ENCODE measurements at regions not wholly inside any gene's neighbourhood (a gene's known extent, or its start where the extent isn't known, plus 50 kb on each side); places are given as distances from the start of the nearest gene placed in this dataset.
A peak's percentile ranks its signal among the peaks of the same experiment; 100 is the strongest.
"Not testable (repeated sequence)": the region's sequence is repeated elsewhere in the genome, so short reads cannot be mapped to it uniquely, and the experiment has no call there.

DNA sequence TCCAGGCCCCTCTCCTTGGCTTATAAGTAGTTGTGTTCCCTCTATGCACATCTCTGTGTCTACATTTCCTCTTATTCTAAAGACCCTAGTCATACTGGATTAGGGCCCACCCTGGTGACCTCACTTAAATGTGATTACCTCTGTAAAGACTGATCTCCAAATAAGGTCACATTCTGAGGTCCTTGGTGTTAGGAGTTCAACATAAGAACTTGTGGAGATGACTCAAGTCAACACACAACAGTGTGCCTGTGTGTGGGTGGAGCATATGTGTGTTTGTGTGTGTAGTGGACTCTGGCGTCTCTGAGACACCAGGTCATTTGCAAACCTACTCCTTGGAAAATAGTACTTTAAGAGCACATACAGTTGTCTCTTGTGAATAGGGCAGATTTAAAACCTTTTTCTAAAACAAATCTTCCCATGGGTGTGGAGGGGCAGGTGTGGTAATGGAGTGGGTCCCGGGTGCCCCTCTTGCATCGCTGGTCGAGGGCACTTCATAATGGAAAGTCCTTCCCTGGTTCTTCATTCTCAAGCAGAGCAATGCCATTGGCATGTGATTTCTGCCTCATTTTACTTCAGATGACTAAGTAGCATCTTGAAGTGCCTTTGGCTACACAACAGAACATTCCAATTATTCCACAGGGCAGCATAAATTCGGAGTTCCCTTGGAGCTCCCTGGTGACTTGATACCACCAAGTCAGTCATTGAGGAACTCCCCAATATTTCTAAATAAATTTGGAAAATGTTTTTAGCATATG, 84.4 kb downstream of the C9orf152 start:
- DNase-seq (ENCODE audit: low spot score) = peak; percentile 61

DNA sequence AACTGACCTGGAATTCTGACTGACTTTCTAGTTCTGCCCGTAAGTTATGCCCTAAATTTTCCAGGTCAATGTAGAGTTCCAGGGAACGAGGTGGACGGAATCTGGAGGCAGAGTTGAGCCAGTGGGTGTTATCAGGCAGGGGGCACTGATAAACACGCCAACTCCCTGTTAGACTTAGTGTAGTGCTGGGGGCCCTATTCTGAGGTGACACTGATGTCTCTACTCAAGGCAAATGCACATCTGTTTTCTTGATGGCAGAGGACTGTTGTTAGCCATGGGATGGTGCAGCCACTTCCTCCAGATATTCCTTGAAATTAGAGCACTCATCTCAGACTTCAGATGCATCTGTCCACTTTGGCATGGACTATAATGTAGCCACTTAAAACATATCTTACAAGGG, 83.5 kb downstream of the C9orf152 start:
- no peak for DNase-seq (ENCODE audit: low spot score)

DNA sequence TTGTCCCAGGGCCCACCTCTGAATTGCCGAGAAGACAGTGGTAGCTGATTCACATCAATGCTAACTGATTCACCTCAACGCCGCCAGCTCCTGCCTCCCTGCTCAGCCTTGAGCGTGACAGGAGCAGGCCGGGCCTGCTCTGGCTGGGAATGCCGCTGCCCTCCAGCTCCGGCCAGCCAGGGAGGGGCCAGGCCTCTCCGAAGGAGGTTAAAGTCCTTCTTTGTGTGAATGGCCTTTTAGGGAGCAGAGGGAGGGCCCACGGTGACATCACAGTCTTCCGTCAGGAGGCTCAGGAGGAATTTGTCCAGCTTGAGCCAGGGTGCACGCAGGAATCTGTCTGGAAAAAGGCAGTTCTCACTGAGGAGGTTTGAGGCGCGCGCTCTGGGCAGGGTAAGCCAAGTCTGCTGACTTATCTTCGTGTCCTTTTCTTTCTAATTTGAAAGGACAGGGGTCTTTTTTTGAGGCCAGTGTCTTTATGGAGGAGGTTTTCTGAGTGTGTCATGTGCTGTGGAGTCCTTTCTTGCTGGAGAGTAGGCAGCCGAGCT, 82.7 kb downstream of the C9orf152 start:
- peak; percentile 67 for DNase-seq (ENCODE audit: low spot score)

DNA sequence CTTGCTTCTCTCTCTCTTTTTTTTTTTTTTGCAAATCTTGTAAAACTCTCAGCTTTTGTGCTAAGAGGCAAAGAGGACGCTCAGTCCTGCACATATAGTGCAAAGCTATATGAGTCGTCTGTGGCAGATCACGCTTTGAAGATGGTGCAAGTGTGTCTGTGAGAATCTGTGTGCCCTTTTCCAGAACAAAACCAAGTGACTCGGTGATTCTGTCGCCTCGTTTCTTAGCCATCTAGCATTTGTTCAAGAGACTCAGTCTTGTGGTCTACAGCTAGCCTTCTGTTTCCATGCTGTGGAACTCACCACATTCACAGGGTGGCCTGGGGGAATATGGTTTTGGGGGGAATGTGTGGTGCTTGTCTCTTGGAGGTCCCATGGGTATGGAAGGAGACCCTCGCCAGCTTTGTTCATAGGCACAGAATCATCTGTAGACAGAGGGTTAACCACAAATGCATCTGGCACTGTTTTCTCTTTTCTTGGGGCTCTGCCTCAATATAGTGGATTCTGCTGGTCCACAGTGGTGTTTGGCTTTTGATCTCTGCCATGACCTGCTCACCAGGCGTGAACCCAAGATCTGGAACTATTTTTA, 82.1 kb downstream of the C9orf152 start:
- DNase-seq (ENCODE audit: low spot score) = no peak

DNA sequence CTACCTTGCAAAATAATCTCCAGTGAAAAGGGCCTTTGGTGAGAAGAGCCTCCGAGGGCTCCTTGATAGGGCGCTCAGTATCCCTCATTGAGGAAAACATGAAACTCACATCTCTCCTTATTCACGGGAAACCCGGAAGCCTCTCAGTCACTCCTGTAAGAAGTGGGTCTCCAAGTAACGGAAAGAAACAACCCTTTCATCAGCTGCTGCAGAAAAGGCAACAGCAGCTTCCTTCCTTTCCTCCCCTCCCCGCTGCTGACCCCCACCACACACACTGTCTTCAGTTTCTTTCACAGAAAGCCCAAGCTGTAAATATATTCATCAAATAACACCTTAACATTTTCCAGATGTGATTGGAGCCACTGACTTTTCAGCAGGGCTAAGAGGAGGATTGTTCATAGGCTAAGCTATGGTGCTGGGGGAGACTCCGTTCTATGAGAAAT, 81.4 kb downstream of the C9orf152 start:
- no peak for DNase-seq (ENCODE audit: low spot score)

DNA sequence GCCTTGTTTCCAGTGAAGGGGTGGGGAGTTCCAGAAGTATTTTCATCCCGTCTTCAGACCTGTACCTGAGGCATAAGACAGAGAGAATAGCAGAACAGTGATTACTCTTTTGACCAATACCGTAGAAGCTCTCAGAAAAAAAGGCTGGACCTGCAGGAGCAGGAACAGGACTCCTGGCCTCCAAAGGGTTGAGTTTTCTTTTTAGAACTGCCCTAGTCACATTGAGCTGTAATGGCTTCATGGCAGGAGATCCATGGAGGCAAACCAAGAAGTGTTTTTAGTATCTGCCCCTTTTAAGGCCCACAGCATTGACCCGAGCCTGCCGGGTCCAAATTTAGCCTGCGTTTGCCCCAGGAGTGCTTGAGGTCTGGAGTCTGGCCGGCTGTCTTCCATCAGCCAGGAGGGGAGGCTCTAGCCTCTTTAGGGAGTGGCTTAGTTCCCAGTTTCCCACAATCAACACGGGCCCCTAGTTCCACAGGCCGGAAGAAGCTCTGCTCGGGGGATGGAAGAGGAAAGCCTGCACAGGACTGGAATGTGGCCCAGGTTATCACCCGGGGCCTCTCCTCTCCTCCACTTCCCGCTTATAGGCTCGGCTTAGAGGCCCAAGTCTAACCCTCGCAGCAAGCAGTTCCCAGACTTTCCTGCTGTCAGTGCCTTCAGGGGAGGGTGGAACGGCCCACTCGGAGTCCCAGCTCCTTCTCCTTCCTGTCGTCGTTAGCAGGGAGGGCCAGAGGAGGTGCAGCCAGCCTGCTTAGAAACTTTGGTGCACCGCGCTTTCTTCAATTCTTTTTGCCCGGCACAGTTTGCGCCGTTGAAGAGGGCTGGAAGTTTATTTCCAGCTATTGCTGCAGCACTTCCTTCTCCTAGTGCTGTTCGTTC, 80.7 kb downstream of the C9orf152 start:
- DNase-seq (ENCODE audit: low spot score) = no peak

DNA sequence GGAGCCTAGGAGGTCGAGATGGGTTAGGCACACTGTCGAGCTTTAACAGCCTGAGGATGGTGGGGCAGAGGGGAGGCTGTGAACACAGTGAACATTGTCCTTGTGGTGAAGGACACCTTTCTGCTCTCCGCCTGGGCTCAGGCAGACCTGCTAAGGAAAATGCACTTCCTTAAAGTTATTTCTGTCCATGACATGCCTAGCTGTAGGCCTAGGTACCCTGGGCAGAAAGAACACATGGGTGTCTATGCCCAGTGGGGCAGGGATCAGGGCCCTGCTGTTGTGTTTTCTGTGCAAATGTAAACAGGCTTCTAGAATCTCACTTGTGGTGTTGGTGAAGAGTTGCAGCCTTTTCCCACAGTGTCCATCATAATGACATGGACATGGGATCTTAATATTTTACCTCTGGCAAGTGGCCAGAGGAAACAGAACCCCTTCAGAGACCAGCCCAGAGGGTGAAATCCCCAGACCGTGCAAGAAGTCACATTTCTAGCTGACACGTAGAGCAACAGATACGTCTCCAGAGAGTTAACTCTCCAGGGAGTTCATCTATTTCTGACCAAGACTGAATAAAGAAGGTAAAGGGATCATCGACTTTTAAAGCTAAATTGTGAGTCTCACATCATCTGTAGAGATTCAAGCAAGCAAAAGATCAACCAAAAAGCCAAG, 79.2 kb downstream of the C9orf152 start:
- no peak for DNase-seq (ENCODE audit: low spot score)

DNA sequence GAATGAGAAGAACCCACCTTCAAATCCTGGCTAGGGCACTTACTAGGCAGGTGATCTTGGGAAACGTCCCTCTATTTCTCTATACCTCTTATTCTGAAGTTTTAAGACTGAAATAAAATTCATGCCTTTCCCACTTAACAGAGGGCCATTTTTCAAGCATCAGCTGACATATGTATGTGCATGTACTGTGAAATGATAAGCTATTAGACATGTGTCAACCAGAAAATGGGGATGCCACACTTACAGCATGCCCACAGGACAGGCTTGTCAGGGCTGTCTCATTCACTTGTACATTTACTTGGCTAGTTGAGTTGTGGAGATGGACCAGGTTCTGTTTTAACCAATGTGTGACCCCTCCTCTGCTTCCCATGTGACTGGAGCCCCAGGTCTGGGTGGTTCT, 78.5 kb downstream of the C9orf152 start:
- no peak for DNase-seq (ENCODE audit: low spot score)

DNA sequence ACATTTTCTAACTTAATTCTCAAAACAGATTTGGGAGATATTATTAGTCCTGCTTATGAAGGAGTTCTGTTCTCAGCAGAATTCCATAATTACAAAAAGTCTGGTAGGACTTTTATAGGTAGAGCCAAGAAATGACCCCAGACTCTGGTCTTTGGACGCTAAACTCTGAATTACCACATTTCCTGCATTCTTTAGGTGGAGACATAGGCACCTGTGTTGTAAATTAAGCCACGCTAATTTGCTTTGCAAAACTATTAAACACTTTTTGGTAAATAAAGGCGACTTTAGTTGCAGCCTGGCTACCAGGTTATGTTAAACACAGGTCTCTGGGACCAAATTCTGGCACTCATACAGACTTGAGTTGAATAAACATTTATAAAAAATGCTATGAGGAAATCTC, 77.7 kb downstream of the C9orf152 start:
- no peak for DNase-seq (ENCODE audit: low spot score)

DNA sequence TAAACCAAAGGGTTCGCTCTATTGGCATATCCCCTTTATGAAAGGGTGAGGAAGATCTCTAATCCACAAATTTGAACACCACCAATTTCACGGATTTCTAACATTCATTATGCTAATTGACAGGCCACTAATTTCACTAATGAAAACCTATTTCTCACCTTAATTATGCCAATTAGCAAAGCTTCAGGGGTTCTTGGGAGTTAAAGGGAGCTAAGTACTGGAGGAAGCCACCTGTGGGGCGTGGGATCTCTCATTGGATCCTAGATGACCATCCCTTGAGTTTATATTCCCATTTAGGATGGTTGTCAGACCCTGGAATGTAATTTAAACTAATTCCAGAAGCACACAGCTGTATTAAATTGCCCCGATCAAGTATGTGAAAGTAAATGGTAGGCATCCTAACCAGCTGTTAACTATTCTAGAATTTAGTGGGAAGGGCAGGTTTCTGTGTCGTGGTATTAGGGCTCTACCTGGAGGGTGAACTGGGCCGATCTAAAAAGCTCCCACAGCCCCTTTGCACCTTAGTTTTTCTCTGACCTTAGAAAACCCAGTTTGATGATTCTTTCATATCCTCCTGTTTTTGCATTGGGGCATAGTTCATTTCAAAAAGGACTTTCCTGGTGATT, 77.1 kb downstream of the C9orf152 start:
- no peak for DNase-seq (ENCODE audit: low spot score)

DNA sequence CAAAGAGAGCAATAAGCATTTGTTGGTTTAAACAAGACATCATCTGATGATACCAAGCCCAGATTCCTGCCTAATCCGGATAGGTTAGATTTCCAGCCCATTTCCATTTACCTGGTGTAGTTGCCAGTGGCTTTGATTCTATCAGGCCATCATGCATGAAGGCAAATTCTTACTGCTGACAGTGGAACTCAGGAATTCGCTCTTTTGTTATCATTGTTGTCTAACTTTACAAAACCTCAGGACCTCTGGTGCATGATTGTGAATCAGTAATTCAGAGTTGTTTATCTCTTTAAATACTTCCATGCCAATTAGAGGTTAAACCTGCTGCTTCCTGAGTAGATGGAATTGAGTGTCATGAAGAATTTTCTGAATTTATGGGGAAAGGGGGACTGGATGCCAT, 76.5 kb downstream of the C9orf152 start:
- no peak for DNase-seq (ENCODE audit: low spot score)

DNA sequence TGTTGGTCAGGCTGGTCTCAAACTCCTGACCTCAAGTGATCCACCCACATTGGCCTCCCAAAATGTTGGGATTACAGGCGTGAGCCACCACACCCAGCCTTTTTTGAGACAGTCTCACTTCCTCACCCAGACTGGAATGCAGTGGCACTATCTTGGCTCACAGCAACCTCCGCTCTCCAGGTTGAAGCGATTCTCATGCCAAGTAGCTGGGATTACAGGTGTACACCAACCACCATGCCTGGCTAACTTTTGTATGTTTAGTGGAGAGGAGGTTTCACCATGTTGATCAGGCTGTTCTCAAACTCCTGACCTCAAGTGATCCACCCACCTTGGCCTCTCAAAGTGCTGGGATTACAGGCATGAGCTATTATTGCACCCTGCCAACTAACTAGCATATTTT, 75.4 kb downstream of the C9orf152 start:
- not testable (repeated sequence) for DNase-seq (ENCODE audit: low spot score)

DNA sequence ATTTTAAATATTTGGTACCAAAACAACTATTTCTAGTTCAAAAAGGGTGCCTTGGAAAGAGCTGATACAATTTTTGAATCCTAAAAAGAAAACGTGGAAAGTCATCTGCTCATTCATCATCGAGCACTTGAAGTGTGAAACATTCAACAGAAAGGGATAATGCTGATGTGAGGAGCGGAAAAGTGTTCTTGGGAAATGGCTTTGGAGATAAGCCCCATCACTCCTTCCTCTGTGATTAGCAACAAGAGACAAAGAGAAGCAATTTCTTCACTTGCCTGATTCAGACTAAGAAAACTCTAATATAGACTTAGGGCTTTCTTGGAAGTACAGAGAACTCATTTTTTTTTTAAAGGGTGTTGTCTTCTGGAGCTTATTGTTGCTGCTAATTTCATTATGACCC, 74.9 kb downstream of the C9orf152 start:
- no peak for DNase-seq (ENCODE audit: low spot score)

DNA sequence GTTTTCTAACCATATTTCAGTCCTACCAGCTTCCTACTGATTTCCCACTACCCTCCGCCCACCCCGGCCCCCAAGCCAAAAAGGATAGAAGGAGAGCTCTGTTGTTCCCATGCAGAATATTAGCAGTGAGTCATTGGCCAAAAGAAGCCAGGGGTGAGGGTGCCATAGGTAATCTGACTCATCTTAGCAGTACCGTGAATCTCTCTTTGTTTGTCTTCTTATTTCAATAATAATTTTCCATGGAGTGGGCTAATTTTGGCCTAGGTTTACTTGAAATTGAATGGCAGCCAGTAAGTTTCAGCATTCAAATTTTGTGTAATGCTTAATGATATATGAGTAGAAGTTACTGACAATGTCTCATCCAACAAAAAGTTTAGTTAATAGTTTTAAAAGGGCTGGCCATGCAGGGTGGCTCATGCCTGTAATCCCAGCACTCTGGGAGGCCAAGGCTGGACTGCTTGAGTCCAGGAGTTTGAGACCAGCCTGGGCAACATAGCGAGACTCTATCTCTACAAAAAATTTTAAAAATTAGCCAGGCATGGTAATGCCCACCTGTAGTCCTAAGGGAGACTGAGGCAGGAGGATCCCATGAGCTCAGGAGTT, 74.2 kb downstream of the C9orf152 start:
- DNase-seq (ENCODE audit: low spot score) = peak; percentile 20

DNA sequence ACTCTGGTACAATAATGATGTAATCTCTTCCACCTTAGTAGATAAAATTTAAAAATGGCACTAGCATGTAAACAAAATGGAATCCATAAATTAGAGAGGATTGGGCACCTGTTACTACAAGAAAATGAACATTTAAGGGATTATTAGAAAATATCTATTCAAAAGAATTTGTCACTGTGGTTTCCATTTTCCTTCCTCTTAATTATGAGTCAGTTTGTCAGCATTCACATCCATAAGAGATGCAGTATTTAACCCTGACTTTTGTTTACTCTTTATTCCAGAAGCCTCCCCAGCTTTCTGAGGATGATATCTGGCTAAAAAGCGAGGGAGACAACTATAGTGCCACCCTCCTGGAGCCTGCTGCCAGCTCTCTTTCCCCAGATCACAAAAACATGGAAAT, 72.1 kb downstream of the C9orf152 start:
- no peak for DNase-seq (ENCODE audit: low spot score)

DNA sequence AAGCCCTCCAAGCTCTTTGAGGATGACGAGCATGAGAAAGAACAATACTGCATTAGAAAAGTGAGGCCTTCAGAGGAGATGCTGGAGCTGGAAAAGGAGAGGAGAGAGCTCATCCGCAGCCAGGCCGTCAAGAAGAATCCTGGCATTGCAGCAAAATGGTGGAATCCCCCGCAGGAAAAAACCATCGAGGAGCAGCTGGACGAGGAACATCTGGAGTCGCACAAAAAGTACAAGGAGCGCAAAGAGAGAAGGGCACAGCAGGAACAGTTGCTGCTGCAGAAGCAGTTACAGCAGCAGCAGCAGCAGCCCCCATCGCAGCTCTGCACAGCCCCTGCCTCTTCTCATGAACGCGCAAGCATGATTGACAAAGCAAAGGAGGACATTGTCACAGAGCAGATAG, 71.2 kb downstream of the C9orf152 start:
- DNase-seq (ENCODE audit: low spot score) = no peak

DNA sequence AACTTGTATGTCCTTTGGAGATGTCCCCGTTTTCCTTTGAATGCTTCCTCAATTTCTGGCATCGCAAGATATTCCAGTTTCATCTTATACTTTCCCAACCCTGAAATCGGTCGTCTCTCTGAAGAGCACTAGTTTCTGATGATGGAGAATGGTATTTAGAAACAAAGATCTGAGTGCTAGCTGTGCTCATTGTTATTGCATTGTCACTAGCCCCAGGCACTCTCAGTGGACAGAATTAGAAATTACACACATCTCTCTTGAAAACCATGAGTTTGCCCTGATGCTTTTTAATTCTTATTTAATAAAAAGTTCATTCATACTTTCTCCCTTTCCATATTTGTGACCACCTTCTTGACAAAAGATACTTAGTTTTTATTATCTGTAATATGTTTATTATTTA, 67.7 kb downstream of the C9orf152 start:
- no peak for DNase-seq (ENCODE audit: low spot score)

DNA sequence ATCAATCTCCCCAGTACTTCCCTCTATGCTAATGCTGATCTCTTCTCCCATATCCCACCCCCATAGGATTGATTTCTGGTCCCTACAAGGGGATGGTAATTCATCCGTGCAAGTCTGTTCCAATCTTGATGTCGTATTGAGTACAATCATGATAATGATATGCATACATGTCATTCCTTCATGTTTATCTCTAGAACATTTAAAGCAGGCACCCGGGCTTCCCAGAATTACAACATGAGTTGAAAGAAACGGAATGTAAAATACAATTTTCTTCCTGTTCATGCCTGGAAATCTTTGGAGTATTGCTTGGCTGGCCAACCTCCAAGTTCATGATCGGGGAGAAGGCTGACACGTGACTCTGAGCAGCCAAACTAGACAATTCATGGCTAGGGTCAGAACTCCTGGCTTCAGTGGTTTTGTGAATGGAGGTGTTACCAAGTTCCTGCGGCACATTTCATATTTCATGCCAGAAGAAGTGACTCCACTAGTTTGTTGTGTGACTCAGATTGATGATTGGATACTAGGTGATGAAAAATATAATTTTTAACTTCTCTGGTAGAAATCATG, 66.6 kb downstream of the C9orf152 start:
- DNase-seq (ENCODE audit: low spot score) = peak; percentile 95

DNA sequence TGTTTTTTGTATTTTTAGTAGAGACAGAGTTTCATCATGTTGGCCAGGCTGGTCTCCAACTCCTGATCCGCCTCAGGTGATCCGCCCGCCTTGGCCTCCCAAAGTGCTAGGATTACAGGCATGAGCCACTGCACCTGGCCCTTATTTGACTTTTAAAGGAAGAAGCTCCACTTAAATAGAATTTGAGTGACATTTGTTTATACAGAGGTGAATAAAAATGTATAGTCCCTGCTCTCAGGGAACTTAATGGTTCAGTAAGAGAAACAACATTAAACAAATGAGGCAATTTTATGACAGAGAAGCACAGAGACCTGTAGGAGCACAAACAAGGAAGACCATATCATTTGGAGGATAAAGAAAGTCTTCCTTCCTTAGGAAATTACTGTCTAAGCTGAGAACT, 65.7 kb downstream of the C9orf152 start:
- no peak for DNase-seq (ENCODE audit: low spot score)

DNA sequence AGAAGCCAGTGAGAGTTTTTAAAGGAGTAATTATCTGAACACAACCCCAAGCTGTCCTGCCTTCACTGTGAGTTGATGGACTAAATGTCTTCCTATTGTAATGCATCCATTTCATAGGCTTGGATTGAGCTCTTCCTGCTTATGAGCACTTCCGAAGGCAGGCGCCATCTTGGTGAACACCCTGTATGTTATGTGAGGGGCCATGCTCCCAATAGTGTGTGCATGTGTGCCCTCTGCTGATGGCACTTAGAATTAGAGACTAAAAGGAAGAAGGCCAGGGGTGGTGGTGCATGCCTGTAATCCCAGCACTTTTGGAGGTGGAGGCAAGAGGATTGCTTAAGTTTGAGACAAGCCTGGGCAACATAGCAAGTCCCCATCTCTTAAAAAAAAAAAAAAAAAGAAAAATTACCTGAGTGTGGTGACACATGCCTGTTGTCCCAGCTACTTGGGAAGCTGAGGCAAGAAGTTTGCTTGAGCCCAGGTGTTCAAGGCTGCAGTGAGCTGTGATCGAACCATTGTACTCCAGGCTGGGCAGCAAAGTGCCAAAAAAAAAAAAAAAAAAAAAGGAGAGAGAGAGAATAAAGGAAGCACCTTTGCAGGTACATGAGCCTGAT, 65.0 kb downstream of the C9orf152 start:
- no peak for DNase-seq (ENCODE audit: low spot score)

All from AG08395 (cell line).